ENCODE measurements at regions not wholly inside any gene's neighbourhood (a gene's known extent, or its start where the extent isn't known, plus 50 kb on each side); places are given as distances from the start of the nearest gene placed in this dataset.

DNA sequence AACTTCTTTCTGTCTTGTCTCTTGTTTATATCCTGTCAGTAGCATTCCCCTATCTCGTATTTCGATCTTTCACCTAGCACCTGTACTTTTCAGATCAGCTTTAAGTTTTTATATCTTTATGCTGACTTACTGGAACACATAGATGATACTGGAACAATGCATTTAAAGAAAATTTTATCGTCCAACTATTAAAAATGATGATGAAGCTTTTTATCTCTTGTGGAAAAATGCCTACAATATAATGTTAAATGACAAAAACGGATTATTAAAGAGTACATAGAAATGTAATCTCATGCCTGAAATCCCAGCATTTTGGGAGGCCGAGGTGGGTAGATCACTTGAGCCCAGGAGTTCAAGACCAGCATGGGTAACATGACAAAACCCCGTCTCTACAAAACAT is 139.5 kb downstream of the ZPLD1 start:
- no peak for TF ChIP-seq POLR2AphosphoS5 (IDR thresholded peaks at IDR 0.05; ENCODE audit: low read depth)
- TF ChIP-seq, protein P1, sequence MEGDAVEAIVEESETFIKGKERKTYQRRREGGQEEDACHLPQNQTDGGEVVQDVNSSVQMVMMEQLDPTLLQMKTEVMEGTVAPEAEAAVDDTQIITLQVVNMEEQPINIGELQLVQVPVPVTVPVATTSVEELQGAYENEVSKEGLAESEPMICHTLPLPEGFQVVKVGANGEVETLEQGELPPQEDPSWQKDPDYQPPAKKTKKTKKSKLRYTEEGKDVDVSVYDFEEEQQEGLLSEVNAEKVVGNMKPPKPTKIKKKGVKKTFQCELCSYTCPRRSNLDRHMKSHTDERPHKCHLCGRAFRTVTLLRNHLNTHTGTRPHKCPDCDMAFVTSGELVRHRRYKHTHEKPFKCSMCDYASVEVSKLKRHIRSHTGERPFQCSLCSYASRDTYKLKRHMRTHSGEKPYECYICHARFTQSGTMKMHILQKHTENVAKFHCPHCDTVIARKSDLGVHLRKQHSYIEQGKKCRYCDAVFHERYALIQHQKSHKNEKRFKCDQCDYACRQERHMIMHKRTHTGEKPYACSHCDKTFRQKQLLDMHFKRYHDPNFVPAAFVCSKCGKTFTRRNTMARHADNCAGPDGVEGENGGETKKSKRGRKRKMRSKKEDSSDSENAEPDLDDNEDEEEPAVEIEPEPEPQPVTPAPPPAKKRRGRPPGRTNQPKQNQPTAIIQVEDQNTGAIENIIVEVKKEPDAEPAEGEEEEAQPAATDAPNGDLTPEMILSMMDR (IDR thresholded peaks at IDR 0.05; ENCODE audit: insufficient read depth, low read length), result no peak
- TF ChIP-seq SPI1 (IDR thresholded peaks at IDR 0.05; ENCODE audit: borderline replicate concordance, low read depth), result no peak

All from HL-60 (cell line).